IPS-NIHi11 (cell line): ENCODE measurements at regions not wholly inside any gene's neighbourhood (a gene's known extent, or its start where the extent isn't known, plus 50 kb on each side); places are given as distances from the start of the nearest gene placed in this dataset.

ENCODE experiments used
- DNase-seq: peaks from one replicate; pipeline ENCODE4 v3.0.0; 2012; ENCODE audit warnings: mixed read lengths, low spot score

DNA sequence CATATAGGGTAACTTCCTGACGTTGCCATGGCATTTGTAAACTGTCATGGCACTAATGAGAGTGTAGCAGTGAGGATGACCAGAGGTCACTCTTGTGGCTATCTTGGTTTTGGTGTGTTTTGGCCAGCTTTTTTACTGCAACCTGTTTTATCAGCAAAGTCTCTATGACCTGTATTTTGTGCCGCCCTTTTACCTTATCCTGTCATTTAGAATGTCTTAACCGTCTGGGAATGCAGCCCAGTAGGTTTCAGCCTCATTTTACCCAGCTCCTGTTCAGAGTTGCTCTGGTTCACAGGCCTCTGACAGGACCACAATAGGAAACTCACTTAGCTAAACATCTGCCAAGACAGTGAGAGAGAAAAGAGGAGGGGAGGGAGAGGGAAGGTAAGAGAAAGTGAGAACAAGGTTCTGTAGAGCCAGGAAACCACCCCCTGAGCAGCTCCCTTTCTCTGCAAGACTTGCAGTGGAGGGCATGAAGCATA, 64.8 kb upstream of the PLEKHG3 start:
- DNase-seq, result no peak

GRCh38 chr14:64640839-64641238, 63.4 kb upstream of the PLEKHG3 start:
- DNase-seq, result no peak

GRCh38 chr14:64641760-64642159, 62.5 kb upstream of the PLEKHG3 start:
- DNase-seq, result no peak

DNA sequence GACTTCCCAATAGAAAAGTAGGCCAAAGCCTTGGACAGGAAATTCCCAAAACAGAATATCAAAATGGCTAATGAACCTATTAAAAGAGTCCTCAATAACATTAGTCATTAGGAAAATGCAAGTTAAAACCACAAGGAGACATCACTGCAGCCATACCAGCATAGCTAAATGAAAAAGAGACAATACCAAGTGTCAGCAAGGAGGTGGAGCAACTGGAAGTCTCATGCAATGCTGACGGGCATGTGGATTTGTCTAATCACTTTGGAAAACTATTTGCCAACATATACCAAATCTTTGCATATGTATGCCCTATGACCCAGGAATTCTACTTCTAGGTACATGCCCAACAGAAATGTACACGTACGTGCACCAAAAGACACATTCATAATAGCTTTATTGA, 60.5 kb upstream of the PLEKHG3 start:
- no peak for DNase-seq

GRCh38 chr14:64644629-64645028, 59.6 kb upstream of the PLEKHG3 start:
- DNase-seq, result no peak

DNA sequence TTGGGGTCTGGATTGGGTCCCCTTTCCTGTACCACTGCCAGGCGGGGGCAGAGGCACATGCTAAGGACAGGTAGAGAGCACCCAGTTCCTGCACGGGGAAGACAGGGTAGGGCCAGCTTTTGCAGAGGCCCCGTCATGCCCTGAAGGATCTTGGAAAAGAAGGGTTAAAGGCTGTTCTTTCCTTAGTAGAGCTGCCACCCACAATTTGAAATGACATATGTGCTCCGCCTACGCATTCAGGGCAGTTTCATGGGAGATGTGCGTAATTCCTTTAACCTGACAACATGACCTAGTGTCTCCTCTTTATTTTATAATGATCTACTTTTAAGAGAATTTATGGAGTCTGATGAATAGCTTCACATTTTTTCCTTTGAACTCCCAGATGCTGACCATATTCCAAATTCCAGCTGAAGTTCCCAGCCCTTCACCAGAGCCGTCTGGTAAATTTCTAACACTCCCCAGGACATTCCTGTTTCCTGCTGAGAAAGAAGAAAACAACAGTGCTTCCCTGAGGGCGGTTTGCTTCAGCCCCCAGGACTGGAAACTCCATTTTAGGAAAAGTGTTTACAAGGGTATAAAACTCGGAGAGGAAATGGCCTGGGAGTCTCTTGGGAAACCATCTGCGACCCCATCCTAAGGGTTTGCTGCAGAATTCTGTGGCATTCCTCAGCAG, 58.9 kb upstream of the PLEKHG3 start:
- DNase-seq, result peak; percentile 61

DNA sequence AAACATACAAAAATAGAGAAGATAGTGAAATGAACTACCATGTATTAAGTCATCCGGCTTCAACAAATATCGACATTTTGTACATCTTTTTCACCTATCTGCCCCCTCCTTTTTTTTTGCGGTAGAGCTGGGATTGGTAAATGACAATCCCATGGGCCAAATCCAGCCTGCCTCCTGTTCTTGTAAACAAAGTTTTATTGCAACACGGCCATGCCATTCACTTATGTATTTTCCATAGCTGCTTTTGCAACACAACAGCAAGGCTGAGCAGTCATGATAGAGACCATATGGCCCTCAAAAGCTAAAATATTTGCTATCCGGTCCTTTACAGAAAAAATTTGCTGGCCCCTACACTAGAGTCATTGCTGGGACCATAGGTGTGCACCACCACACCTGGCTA, 58.1 kb upstream of the PLEKHG3 start:
- no peak for DNase-seq

GRCh38 chr14:64649383-64649998, 54.7 kb upstream of the PLEKHG3 start:
- DNase-seq, result no peak

DNA sequence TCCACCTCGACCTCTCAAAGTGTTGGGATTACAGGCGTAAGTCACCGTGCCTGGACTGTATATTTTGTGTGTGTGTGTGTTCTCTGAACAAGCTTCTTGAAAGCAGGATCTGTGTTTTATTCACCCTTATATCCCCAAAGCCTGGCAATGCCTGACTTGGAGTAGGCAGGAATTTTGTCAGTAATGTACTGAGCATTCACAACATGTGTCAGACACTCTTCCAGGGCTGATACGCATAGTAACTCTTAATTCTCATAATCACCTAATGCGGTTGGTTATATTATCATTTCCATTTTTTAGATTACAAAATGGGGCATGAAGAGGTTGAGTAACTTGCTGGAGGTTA, 50.4 kb upstream of the PLEKHG3 start:
- no peak for DNase-seq

- no peak for DNase-seq
Observed at GRCh38 chr14:64654246-64654900, 49.9 kb upstream of the PLEKHG3 start.
